Activated CD4-positive, alpha-beta T cell treated with anti-CD3 and anti-CD28 coated beads, Interleukin-2, amount 50 U/mL, for 16 hours (primary cell): ENCODE measurements at regions not wholly inside any gene's neighbourhood (a gene's known extent, or its start where the extent isn't known, plus 50 kb on each side); places are given as distances from the start of the nearest gene placed in this dataset.

Experiments used
- DNase-seq: peaks from one replicate; pipeline ENCODE4 v3.0.0-alpha.2; 2020

- DNase-seq: no peak
Observed at GRCh38 chr7:45456747-45457524, 117.2 kb upstream of the ADCY1 start.

GRCh38 chr7:45457591-45457990 is 116.6 kb upstream of the ADCY1 start:
- no peak for DNase-seq

- DNase-seq: no peak
Observed at GRCh38 chr7:45459476-45459875, 114.7 kb upstream of the ADCY1 start.

- no peak for DNase-seq
Observed at GRCh38 chr7:45460379-45460778, 113.8 kb upstream of the ADCY1 start.

- DNase-seq: no peak
Observed at GRCh38 chr7:45461026-45461425, 113.1 kb upstream of the ADCY1 start.

GRCh38 chr7:45469103-45469502 is 105.1 kb upstream of the ADCY1 start:
- no peak for DNase-seq

- DNase-seq: no peak
Observed at GRCh38 chr7:45470031-45470430, 104.1 kb upstream of the ADCY1 start.

GRCh38 chr7:45479781-45480180 is 94.4 kb upstream of the ADCY1 start:
- DNase-seq: no peak

GRCh38 chr7:45482451-45482850 is 91.7 kb upstream of the ADCY1 start:
- no peak for DNase-seq

GRCh38 chr7:45484094-45484493 is 90.1 kb upstream of the ADCY1 start:
- DNase-seq: no peak

GRCh38 chr7:45486575-45486974 is 87.6 kb upstream of the ADCY1 start:
- DNase-seq: no peak

GRCh38 chr7:45494885-45495284 is 79.3 kb upstream of the ADCY1 start:
- no peak for DNase-seq

GRCh38 chr7:45495618-45496017 is 78.5 kb upstream of the ADCY1 start:
- no peak for DNase-seq

GRCh38 chr7:45500257-45500656 is 73.9 kb upstream of the ADCY1 start:
- no peak for DNase-seq

GRCh38 chr7:45501791-45502190 is 72.4 kb upstream of the ADCY1 start:
- DNase-seq: no peak

- DNase-seq: no peak
Observed at GRCh38 chr7:45506059-45506458, 68.1 kb upstream of the ADCY1 start.

- no peak for DNase-seq
Observed at GRCh38 chr7:45509222-45509621, 64.9 kb upstream of the ADCY1 start.

- DNase-seq: no peak
Observed at GRCh38 chr7:45511721-45512597, 62.2 kb upstream of the ADCY1 start.

GRCh38 chr7:45514944-45515343 is 59.2 kb upstream of the ADCY1 start:
- no peak for DNase-seq

GRCh38 chr7:45515346-45515745 is 58.8 kb upstream of the ADCY1 start:
- DNase-seq: no peak
